ENCODE measurements at regions not wholly inside any gene's neighbourhood (a gene's known extent, or its start where the extent isn't known, plus 50 kb on each side); places are given as distances from the start of the nearest gene placed in this dataset.
"Not testable (repeated sequence)": the region's sequence is repeated elsewhere in the genome, so short reads cannot be mapped to it uniquely, and the experiment has no call there.

DNA sequence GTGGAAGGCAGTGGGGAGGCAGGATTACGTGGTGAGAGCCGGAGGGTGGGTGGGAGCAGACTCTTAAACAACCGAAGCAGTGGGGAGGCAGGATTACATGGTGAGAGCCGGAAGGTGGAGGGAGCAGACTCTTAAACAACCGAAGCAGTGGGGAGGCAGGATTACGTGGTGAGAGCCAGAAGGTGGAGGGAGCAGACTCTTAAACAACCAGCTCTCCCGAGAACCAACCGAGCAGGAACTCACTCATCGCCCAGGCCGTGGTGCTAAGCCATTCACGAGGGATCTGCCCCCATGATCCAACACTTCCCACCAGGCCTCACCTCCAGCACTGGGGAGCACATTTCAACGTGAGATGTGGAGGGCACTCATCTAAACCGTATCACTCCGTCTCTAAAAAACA is 87.7 kb downstream of the RTP5 start:
- no peak for DNase-seq (ENCODE audit: low read depth in 2 of 2)

DNA sequence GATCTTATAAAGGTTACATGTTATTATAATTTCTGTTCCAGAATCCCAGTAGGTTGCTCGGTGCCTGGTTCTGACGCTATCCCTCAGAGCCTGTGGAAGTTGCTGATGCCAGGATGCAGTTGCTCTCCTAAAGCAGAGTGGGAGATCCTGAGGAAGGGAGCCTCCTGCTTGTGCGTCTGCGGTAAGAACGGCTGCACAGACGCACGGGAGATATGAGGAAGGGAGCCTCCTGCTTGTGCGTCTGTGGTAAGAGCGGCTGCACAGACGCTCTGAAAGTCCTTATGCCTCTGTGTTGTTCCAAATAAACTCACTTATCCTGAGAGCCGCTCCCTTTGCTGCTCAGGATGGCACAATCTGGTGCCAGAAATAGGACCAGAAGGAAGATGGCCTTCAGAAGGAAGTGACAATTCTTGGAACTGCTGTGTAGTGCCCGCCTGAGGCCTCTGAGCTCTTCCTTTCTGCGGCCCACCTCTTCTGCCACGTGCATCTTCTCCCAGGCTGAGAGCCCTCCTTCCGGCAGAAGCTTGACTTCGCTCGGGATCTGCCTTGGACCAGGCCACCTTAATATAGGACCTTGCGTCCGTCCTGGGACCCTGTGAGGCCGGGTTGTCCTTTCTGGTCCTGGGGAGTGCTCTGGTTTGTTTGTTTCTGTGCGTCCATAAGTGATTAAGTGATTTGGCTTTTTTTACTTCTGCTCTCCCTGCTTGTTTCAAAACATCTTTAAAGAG is 89.5 kb downstream of the RTP5 start:
- DNase-seq (ENCODE audit: low read depth in 2 of 2), result no peak

DNA sequence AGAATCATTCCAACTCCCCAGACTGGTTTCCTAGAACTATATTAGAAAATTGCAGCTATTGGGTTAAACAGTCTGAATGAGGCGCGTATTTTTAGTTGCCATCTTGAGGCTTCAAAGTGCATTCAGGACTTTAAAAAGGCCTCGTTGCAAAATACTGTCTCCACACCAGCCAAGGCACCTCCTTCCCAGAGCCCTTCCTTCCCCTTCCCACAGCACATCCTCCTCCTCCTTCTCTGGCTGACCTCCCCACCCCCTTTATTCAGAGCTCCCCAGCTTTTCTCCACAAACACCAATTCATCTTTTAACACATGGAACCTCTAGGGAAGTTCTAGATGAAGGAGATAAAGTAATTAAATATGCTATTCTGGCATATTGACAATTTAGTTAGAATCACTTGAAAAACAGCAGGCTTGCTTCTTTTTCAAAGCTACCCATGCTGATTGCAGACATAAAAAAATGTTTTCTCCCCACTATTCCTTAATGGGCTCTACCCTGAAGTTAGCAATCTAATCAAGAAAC is 90.3 kb downstream of the RTP5 start:
- no peak for DNase-seq (ENCODE audit: low read depth in 2 of 2)

DNA sequence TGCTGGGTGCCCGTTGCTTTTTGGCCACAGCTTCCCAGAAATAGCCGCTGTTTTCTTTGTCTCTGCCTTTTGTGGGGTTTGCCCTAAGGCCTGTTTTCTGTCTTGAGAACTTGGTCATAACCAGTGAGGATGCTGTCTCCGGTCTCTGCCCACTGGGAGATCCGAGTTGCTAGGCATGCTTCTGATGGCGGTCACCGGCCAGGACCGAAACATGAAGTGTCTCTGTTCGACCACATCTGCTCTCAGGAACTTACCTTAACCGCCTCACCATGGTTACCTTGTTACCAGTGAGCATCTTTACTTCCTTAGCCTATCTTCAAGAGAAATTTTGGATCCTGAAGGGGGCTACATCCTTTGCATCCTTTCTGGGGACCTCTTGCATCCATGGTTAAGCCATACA is 91.9 kb downstream of the RTP5 start:
- no peak for DNase-seq (ENCODE audit: low read depth in 2 of 2)

DNA sequence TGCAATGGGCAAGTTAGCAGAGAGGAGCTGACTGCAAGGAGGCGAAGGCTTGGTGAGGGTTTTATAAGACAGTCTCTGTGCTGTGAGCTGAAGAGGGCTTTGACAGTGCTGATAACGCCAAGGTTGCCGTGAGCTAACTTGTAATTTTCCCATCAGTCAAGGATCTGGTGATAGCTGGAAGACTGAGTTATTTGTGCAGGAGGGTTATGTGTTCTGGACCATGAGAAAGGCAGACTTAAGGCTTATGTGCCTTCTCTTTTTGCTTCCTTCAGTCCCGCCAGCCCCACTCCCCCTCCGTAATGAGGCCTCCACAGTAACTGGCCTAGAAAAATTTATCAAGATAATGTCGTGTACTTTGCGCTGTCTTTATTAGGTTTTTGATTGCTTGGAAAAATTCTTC is 94.6 kb downstream of the RTP5 start:
- no peak for DNase-seq (ENCODE audit: low read depth in 2 of 2)

DNA sequence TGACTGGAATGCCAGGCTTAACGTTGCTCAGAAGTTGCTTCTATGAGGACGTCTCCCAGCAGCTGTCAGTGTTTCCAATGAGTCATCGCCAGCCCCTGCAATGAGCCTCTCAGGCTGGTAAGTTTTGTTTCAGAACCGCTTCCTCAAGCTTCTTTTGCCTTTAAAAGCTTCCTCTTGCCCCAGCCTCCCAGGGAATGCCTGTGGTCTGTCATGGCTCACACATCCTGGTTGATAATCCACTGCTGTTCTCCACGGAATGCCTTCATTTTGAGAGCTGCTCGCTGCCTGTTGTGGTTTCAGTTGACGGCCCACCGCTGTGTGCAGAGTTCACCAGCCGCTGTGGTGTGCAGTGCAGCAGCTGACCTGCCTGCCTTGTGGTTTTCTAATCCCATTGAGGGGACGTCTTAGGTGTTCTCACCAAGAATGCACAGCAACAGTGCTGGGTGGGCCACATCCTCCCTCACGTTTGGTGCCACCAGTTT is 96.4 kb downstream of the RTP5 start:
- peak; percentile 68 to 75 for DNase-seq (ENCODE audit: low read depth in 2 of 2)

DNA sequence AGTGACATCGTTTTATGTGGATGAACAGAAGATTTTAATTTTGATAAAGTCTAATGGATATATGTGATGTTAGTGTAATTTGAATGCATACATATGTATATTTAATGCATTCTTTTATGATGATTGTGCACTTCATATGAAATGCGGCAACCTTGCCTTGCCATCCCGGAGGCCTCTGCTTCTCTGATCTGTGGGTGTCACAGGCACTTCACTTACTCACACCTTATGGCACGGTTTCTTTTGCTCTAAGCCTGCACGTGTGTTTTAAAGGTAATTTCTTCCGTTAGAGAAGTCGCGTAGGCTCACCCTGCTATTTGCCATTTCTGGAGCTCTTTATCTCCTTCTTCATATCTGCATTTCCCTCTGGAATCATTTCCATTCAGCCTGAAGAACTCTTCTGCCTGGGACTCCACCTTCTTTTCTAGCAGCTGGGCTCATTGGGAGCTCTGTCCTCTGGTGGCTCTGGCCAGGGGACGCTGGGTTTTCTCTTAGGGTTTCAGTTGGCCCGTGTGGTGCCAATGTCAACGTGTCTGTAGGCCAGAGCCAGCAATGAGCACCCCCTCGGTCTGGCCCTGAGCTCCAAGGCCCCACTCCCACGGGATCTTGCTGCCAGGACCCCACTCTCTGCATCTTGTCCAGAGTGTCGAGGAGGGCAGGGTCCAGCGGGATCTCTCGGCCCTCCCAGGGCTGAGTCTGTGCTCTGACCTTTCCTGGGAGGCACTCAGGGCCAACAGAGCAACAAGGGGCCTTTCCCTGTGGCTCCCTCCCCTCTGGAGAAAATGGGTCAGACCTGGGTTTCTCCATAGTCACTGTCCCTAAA is 97.3 kb downstream of the RTP5 start:
- DNase-seq (ENCODE audit: low read depth in 2 of 2), result no peak

DNA sequence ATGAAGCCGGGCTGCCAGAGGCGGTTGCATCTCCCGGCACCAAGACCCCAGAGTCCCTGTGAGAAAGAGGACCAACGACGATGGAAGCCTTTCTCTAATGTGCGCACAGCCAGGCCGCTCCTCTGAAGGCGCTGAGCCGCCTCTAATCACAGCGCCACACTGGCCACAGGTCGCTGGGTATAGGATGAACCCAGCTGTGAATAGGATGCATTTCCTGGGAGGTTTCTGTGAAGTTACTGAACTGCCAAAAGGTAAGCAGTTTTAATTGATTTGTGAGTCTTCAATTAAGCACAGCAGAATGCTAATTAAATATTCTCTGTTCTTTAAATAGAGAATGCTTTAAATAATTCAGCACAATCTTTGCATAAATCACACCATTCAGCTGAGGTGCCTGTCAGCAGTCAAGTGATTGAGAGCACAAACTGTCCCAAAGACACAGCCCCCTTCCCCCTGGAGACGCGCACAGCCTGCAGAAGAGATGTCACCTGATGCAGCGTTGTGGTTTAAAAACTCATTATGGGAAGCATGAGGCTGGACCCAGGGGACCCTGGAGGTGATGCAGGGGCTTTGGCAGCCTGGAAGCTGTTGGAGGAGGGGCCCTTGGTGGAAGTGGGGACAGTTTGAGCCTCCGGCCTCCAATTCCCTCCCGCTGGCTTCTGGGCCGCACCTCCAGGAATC is 98.1 kb downstream of the RTP5 start:
- DNase-seq (ENCODE audit: low read depth in 2 of 2), result no peak

DNA sequence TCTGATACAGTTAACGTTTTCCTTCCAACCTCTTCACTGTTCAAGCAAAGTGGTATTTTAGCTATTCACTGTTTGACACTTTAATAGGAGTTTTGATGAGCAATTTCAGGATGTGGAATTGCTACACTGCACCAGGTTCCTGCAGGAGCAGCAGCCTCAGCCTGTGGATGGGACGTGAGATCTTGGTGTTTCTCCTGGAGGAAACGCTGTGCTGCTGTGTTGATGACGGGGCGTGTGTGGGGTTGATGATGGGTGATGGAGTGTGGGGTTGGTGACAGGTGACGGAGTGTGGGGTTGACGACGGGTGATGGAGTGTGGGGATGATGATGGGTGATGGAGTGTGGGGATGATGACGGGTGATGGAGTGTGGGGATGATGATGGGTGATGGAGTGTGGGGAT is 98.9 kb downstream of the RTP5 start:
- DNase-seq (ENCODE audit: low read depth in 2 of 2), result no peak

DNA sequence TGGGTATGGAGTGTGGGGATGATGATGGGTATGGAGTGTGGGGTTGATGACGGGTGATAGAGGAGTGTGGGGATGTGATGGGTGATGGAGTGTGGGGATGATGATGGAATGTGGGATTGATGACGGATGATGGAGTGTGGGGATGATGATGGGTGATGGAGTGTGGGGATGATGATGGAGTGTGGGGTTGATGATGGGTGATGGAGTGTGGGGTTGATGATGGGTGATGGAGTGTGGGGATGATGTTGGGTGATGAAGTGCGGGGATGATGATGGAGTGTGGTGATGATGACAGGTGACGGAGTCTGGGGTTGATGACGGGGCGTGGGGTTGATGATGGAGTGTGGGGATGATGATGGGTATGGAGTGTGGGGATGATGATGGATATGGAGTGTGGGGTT is 99.7 kb downstream of the RTP5 start:
- DNase-seq (ENCODE audit: low read depth in 2 of 2), result not testable (repeated sequence)

DNA sequence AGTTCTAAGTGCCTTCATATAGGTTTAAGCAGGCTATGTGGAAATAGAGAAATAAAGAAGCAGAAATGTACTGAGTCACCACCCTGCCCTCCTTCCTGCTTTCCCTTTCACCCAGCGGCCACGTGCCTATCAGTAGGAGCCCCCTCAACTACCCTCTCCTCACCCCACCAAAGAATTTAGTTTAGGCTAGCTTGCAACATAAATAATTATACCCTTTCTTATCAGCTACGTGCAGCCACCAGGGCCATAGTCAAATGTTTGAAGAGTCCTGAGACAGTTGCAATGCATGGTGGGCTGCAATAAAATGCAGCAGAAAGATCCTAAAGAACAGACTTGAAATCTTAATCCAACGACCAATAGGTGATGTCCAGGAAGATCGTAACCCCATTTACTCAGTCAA is 101.2 kb downstream of the RTP5 start:
- no peak for DNase-seq (ENCODE audit: low read depth in 2 of 2)

DNA sequence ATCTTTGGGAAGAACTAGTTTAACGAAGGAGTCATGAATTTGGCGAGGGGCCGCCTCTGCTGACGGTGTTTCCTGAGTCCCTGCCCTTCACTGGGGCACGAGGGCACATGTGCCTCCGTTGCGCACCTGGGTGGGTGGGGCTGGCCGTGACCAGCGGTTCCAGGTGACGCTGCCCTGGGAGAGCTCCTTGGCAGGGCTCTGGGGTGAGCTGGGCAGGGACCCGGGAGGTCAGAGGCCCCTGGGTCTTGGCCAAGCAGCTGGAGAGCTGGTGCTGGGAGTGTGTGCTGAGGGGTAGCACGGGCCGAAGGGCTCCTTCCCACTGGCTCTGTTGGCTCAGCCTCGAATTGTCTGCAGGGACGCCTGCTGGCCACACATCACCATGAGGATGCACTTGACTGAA is 104.6 kb downstream of the RTP5 start:
- DNase-seq (ENCODE audit: low read depth in 2 of 2), result no peak

DNA sequence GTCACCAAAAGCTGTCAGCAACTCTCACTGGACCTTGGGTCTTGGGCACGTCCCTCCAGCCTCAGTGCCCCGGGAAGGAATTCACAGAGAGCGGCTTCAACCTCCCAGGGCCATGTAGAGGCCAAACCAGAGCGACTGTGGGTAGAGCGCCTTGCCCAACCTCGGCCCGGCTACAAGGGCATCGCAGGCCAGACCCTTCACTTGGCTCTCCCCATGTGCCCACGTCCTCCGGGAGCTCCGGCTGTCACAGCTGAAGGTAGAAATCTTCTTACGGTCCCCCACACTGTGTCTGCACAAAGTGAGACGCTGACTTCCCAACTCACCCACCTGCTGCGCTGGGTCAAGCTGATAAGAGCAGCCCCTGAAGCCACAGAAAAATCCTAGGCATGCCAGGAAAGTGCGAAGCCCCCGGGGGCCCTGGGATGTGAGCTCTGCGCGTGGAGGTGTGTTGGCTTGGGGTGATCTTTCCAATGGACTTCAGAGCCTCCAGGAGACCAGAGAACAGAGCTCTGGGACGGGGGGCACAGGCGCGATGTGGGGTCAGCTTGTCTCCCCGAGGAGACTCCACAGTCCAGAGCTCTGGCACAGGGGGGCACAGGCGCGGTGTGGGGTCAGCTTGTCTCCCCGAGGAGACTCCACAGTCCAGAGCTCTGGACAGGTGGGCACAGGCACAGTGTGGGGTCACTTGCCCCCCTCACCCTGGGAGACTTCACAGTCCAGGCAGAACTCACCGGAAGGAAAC is 105.5 kb downstream of the RTP5 start:
- DNase-seq (ENCODE audit: low read depth in 2 of 2), result no peak

DNA sequence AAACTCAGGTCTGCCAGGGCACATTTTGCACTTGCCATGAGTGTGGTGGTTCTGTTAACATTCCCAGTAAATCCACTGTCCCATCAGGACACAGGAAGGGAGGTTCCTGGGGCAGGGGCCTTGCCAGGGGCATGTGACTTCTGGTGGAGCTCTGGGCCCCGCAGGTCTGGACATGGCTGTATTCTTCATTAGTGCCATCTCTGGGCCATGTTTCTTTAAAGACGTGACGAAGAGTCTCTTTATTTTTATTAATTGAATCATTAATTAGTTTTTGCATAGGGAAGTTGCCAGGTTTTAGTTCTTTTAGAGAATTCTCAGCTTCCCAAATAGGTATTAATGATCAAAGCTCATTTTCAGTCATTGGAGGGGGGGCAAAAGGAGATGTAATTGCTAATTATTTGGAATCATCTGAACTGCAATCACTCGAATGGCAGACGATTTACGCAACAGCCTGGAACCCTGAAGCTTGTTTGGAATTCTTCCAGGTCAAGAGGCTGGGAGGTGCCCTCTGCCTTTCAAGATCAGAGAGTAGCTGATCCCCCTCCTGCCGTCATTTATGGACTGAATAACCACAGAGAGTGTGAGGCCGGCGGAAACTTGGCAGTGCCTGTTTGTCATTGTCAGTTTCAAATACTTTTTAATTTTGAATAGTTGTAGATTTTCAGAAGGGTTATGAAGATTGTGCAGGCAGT is 106.2 kb downstream of the RTP5 start:
- no peak for DNase-seq (ENCODE audit: low read depth in 2 of 2)

DNA sequence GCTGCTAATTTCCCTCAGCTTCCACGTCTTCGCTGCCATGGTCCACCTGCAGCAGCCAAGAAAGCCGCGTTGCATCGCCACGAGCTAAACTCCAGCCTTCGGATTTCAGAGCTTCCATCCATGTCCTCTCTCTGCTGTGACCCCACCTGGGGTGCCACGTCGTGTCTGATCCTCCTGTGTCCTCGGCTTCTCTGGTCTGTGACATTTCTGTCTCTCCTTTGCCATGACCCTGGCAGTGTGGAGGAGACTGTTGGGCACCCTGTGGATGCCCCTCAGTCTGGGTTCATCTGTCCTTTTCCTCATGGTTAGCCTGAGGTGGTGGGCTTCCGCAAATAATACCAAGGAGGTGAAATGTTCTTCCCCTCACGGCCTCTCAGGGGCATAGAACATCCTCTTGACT is 106.8 kb downstream of the RTP5 start:
- no peak for DNase-seq (ENCODE audit: low read depth in 2 of 2)

DNA sequence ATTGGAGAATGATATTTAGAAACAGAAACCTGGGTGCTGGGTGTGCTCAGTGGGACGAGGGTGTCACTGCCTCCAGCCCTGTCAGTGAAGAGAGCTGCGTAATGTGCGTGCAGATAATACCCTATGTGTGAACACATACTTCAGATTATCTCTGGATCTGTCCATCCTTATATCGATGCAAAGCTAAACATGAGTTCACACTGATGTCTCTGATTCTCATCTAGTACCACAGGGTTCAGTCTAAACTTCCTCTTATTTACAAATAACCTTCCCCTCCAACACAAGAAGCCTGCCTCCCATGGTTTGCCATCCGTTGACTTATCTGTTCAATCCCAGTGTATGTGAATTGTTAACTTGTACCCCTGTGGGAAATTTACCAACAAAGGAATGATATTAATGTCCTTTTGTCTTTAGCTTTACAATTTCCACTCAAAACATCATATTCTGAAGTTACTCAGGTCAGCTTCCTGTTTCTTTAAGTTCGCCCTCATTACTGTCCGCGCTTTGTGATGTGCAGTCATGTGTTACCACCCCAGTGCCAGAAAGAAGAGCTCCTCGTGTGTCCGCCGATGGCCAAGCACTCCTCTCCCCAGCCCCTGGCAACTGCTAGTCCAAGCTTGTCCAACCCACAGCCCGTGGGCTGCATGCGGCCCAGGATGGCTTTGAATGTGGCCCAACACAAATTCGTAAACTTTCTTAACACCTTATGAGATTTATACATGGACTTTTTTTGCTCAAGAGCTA is 108.2 kb downstream of the RTP5 start:
- DNase-seq (ENCODE audit: low read depth in 2 of 2), result no peak

DNA sequence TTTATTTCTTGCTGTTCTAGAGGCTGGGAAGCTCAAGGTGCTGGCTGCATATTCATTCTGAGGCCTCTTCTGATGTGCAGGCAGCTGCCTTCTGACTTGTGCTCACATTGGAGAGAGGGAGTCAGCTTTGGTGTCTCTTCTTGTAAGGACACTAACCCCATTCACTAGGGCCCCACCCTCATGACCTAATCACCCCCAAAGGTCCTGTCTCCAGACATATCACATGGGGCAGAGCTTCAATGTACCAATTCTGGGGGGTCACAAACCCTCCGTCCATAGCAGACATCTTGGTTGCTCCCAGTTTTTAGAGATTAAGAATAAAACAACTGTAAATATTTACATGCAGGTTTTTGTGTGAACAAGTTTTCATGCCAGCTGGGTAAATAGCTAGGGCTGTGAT is 109.1 kb downstream of the RTP5 start:
- no peak for DNase-seq (ENCODE audit: low read depth in 2 of 2)

DNA sequence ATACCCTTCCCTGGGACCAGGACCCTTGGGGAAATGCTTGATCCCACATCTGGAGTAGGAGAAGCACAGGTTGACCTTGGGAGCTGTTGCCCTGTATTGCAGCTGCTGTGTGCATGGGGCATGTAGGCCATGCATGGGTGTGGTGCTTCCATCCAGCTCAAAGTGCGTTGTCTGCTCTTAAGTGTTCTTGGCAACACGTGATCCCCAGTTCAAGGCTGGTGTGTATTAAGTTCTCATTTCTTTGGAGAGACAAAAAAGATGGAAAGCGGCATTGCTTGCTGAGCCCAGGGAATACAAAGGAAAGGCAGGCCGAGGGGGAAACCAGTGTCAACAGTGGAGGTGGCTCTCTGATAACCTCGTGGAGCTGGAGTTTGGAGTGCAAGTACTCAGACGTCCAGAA is 110.7 kb downstream of the RTP5 start:
- no peak for DNase-seq (ENCODE audit: low read depth in 2 of 2)

DNA sequence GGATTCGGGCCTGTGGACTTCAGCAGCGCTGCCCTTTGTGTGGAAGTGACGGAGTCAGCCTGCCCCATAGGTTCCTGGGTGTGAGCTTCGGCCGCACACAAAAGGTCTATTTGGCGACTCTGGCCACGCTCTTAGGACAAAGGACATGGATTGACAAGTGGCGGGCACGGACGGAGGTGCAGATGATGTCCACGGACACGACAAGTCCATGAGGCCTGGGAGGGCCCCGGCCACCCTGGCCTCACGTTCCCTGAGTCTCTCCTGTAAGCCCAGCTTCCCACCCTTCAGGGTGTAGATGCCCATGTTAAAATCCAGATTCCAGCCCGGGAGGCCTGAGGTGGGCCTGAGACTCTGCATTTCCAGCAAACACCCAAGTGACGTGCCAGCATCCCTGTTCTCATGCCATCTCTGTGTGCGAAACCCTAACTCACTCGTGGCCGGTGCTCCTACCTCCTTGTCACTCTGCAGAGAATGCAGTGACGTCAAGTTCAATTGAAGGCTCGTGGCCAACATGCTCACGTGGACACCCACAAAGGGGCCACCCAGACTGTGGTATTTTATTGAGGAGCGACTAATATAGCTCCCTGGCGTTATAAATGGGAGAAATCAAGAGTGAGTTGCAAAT is 111.7 kb downstream of the RTP5 start:
- no peak for DNase-seq (ENCODE audit: low read depth in 2 of 2)
